Prostate gland (tissue), 2 donors: ENCODE measurements at regions not wholly inside any gene's neighbourhood (a gene's known extent, or its start where the extent isn't known, plus 50 kb on each side); places are given as distances from the start of the nearest gene placed in this dataset.

Experiments
- DNase-seq: peaks from one replicate; pipeline ENCODE4 v3.0.0-alpha.2; 2019; ENCODE audit warnings: low spot score
- H3K27ac ChIP-seq, 2 donors: fragments of 200-600 bp; sonication (generic); 2 replicates each; pipeline ENCODE4 v1.5.1; 2017 to 2019
- H3K27me3 ChIP-seq: fragments of 200-600 bp; sonication (generic); replicated peaks from 2 replicates; pipeline ENCODE4 v1.5.1; 2019; ENCODE audit not compliant: insufficient read depth
- H3K36me3 ChIP-seq, 2 donors: fragments of 200-600 bp; sonication (generic); 1 replicate in 1 of 2; 2 replicates in 1 of 2; pipeline versions ENCODE4 v1.5.1 to v1.8.1; 2017 to 2019
- H3K4me1 ChIP-seq: fragments of 200-600 bp; sonication (generic); replicated peaks from 2 replicates; pipeline ENCODE4 v1.5.1; 2019
- H3K4me3 ChIP-seq, 2 donors: fragments of 200-600 bp; sonication (generic); 2 replicates each; pipeline ENCODE4 v1.5.1; 2017 to 2019
- H3K9me3 ChIP-seq: fragments of 200-600 bp; sonication (generic); 2 replicates; pipeline ENCODE4 v1.5.1; 2017
- CTCF ChIP-seq, 4 experiments: fragments of 200-600 bp in 2 of 4; fragments of 450-650 bp in 2 of 4; sonication (generic) in 2 of 4; IDR thresholded peaks; 1 replicate in 3 of 4; 2 replicates in 1 of 4; pipeline ENCODE4 v1.5.1; 2016 to 2019; ENCODE audit warnings: antibody characterized with exemption in 4 of 4, mild to moderate bottlenecking in 2 of 4, moderate library complexity in 2 of 4
- POLR2A ChIP-seq: fragments of 450-650 bp; IDR thresholded peaks from one replicate; pipeline ENCODE4 v1.6.1; 2016; ENCODE audit warnings: antibody characterized with exemption, mild to moderate bottlenecking
- POLR2AphosphoS5 ChIP-seq: sonication (generic); formaldehyde crosslinking; IDR thresholded peaks from one replicate; pipeline ENCODE4 v1.6.1; 2017; ENCODE audit warnings: antibody characterized with exemption
- WGBS: methylation state at CpG from one replicate; pipeline ENCODE4 v1.1.5; 2018; 5-methylcytosine and 5-hydroxymethylcytosine counted together
- intact Hi-C: fragments of 100-400 bp; cut with DNase I; formaldehyde crosslinking; loops from one replicate; pipeline ENCODE4 v1.14.2; 2022

- peaks cover 4% of the 10 kb centered on the region for H3K4me1 ChIP-seq
- 37% methylated on average over 3 of the region's 3 CpGs for WGBS
- H3K9me3 ChIP-seq, result no peaks in the 10 kb centered on the region
- no peak for TF ChIP-seq CTCF (IDR thresholded peaks at IDR 0.05)
- TF ChIP-seq POLR2AphosphoS5, result no peak
- TF ChIP-seq POLR2A, result no peak
- peak overlapping the region; percentile 1 to 36 for H3K27ac ChIP-seq
- no peak for DNase-seq
- no peaks in the 10 kb centered on the region for H3K36me3 ChIP-seq
- H3K4me3 ChIP-seq, result no peak overlapping the region
- intact Hi-C loops, result no loop called here
- no peaks in the 10 kb centered on the region for H3K27me3 ChIP-seq
Observed at GRCh38 chr6:21886542-21887151, 293.1 kb downstream of the SOX4 start.

- Histone ChIP-seq H3K27me3 (no peaks in the 10 kb centered on the region), H3K4me3 (no peak overlapping the region), H3K27ac (peak overlapping the region; percentile 1 to 36), H3K9me3 (no peaks in the 10 kb centered on the region), H3K36me3 (no peaks in the 10 kb centered on the region), H3K4me1 (peaks cover 4% of the 10 kb centered on the region)
- WGBS, result 25% methylated on average over 15 of the region's 15 CpGs
- intact Hi-C loops, result no loop called here
- TF ChIP-seq POLR2A (no peak), POLR2AphosphoS5 (peak; percentile 41), CTCF (IDR thresholded peaks at IDR 0.05) (no peak)
- DNase-seq, result peak; percentile 28
Observed at GRCh38 chr6:21887231-21888185, 294.0 kb downstream of the SOX4 start.

- intact Hi-C loops, result no loop called here
- no peak overlapping the region for H3K4me3 ChIP-seq
- no peaks in the 10 kb centered on the region for H3K4me1 ChIP-seq
- H3K9me3 ChIP-seq, result no peaks in the 10 kb centered on the region
- H3K27me3 ChIP-seq, result no peaks in the 10 kb centered on the region
- WGBS, result 62% methylated on average over 3 of the region's 3 CpGs
- TF ChIP-seq CTCF (IDR thresholded peaks at IDR 0.05), result no peak
- TF ChIP-seq POLR2A, result no peak
- no peak for TF ChIP-seq POLR2AphosphoS5
- H3K27ac ChIP-seq, result no peak overlapping the region
- no peak for DNase-seq
- H3K36me3 ChIP-seq, result no peaks in the 10 kb centered on the region
Observed at GRCh38 chr6:21891080-21891479, 297.5 kb downstream of the SOX4 start.

- no peaks in the 10 kb centered on the region for H3K4me1 ChIP-seq
- no peaks in the 10 kb centered on the region for H3K9me3 ChIP-seq
- 80% methylated on average over 4 of the region's 4 CpGs for WGBS
Observed at GRCh38 chr6:21893793-21894192, 300.2 kb downstream of the SOX4 start.

More at GRCh38 chr6:21893793-21894192, 300.2 kb downstream of the SOX4 start:
- intact Hi-C loops, result no loop called here
- no peak for DNase-seq
- Histone ChIP-seq H3K36me3 (no peaks in the 10 kb centered on the region), H3K27me3 (no peaks in the 10 kb centered on the region), H3K27ac (no peak overlapping the region), H3K4me3 (no peak overlapping the region)
- TF ChIP-seq POLR2AphosphoS5 (no peak), POLR2A (no peak), CTCF (IDR thresholded peaks at IDR 0.05) (no peak)
